T follicular helper cell (primary cell): ENCODE measurements at regions not wholly inside any gene's neighbourhood (a gene's known extent, or its start where the extent isn't known, plus 50 kb on each side); places are given as distances from the start of the nearest gene placed in this dataset.
"Not testable (repeated sequence)": the region's sequence is repeated elsewhere in the genome, so short reads cannot be mapped to it uniquely, and the experiment has no call there.

Experiments used
- DNase-seq: peaks from one replicate; pipeline ENCODE4 v3.0.0-alpha.2; 2020; ENCODE audit warnings: low read depth

- DNase-seq, result no peak
These were observed 381.9 kb upstream of the CITED2 start for GRCh38 chr6:139756381-139756780.

DNA sequence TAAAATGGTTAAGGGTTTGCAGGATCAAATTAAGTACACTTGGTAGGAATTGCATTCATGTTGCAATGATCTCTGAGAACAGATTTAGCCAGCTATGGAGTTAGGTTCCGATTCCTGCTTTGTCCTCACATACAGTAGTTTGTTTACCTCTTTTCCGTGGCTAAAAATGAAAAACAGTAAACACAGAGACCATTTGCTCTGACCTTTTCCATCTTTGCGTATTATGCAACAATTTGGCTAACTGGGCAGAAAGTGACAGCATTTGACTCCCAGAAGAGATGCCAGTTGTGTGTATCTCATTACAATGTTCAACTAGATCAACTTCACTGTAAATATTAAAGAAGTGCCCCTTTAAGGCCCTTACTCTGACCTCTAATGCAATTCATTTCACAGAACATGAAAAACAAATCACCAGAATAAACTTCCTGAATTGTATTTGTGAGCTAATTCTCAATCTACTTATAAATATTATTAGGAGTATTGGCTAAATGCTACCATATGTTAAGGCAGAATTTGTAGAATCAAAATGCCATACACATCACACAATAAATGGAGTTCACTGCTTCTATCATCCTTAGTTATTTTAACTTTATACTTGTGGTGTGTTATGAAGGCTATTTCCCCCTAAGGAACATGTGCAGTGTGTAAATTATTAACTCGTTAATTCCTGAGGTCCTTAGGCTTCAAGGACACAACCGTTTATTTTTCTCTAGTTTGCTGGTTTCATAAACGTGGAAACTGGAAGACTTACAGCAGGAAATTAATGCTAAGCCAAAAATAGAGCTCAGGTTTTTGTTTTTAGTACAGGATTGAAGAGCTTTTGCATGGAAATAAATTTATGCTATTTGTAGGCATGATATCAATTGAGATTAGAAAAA lies 380.7 kb upstream of the CITED2 start:
- DNase-seq, result no peak

DNA sequence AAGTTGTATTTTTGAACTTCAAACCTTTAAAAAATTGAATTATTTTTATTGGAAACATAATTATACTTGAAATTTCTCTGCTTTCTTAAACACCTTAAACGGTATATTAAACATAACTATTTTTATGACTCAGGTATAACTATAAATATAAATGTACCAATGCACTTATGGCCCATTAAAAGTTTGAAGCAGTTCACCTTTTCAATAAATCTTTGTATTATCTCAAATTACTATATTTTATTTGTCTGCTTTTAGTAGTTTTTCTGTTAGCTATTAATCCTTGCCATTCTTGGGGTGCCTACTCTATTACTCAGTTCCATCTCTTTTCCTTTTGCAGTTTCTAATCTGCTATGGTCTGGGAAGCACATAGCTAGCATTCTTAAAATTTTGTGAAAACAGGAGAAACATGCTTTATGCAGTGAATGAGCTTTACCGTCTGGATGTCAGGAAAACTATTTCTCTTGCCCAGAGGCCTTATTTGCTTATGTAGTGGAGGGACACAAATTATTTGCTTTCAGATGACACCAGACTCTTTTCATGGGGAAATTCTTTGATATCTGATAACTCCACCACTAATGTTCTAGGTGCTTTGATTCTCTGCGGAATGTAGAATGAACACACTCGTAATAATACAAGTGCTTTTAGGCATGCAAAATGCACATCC lies 378.9 kb upstream of the CITED2 start:
- no peak for DNase-seq

DNA sequence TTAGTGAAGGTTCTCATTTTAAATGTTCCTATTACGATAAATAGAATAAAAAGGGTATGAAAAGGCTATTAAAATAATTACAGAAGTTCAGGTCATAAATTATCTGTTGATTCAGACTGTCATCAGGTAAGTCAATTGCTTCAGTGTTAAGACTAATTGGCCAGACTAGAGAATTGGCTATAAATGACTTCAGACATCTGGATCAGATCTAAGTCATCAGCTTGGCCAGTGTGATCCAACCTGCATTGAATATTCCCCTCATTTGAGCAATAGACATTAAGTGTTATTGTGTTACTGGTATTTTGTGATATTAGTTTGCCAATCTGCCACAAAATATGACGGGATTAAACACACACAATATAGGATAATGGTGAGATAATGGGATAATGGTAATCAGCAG lies 377.6 kb upstream of the CITED2 start:
- DNase-seq, result no peak

GRCh38 chr6:139751179-139751578 lies 376.7 kb upstream of the CITED2 start:
- DNase-seq, result no peak

DNA sequence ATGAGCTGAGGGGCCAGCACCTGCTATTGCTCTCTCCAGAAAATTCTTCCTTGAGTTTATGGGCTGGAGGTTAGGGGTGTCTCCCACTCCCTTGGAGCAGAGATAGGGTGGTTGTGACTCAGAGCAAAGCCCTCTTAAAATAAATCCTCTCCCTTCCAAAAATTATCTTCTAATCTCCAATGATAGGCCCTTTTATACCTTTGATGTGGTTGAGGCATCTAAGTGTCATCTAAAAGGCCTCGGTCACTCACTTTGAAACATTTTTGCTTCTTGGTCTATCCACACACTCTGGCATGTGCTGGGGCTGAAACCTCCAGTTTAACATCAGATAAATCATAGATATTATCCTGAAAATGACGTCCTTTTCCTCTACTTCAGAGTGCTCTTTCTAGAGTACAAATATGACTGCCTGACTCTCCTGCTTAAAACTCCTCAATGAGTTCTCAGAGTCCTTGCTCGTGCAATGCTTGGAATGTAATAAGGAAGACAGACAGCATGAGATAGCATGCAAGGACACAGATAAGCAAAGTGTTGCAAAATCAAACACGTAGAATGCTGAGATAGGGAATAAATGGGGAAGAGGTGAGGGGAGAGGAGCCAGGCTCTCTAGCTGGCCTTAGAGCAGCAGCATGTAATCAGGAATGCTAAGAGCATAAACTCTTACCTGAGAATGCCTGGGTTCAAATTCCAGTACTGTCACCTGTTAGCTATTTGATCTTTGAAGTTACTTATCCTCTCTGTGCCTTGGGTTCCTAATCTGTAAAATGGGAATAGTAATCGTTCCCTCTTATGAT lies 374.1 kb upstream of the CITED2 start:
- DNase-seq, result no peak

- no peak for DNase-seq
These were observed 372.7 kb upstream of the CITED2 start for GRCh38 chr6:139747154-139747553.

GRCh38 chr6:139744891-139745290 lies 370.4 kb upstream of the CITED2 start:
- DNase-seq, result no peak

- no peak for DNase-seq
These were observed 369.4 kb upstream of the CITED2 start for GRCh38 chr6:139743664-139744437.

GRCh38 chr6:139742671-139743070 lies 368.2 kb upstream of the CITED2 start:
- no peak for DNase-seq

DNA sequence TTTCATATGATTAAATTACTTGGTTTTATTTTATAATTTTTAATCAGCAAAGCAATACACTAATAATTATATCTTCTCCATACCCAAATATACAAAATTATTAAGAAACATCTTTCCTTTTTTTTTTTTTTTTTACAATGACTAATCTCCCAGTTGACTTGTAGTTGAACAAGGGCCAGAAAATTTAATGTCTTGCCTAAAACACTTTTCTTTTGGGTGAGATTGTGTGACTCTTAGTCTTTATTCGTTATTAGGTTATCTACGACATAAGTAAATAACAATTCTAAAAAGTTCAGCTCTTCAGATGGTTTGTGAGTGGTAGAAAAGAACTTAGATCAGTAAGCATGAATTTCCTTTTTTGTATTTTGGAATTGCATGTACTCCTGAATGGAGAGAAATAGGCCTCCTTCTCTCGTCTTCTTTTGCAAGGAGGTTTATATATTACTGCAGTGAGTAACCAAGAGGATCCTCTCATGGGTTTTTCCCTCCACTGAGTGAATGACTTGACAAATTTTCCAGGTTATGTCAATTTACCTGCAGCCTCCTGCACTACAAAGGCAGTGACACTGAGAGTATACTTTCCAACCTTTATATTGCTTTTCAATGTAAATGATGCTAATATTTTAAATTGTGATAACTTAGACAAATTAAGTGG lies 364.5 kb upstream of the CITED2 start:
- no peak for DNase-seq

DNA sequence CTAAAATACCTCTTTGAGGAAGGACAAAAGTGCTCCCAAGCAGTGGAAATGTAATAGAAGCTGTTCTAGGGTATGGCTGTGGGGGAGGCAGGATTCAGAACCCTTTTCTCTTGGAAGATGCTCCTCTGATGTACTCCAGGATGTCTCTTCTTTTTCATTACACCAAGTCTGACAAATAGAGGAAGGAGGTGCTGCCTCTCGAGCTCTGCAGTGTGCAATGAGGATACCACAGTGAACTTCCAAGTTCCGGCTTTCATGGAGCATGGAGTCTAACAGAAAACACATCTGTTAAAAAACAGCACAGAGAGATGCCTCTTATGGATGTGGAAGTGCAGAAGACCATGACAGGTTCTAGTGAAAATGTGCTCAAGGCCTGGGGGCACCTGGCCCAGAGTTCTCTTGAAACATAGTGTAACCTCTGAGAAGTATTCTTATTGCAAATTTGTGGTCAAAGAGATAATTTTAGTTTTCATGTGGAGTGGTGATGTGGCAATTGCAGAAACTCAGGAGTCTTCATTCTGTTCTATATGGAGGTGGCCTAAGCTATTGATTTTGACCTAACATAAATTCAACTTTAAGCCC lies 362.0 kb upstream of the CITED2 start:
- no peak for DNase-seq

GRCh38 chr6:139732451-139732850 lies 358.0 kb upstream of the CITED2 start:
- DNase-seq, result no peak

GRCh38 chr6:139730340-139730974 lies 356.0 kb upstream of the CITED2 start:
- DNase-seq, result no peak

DNA sequence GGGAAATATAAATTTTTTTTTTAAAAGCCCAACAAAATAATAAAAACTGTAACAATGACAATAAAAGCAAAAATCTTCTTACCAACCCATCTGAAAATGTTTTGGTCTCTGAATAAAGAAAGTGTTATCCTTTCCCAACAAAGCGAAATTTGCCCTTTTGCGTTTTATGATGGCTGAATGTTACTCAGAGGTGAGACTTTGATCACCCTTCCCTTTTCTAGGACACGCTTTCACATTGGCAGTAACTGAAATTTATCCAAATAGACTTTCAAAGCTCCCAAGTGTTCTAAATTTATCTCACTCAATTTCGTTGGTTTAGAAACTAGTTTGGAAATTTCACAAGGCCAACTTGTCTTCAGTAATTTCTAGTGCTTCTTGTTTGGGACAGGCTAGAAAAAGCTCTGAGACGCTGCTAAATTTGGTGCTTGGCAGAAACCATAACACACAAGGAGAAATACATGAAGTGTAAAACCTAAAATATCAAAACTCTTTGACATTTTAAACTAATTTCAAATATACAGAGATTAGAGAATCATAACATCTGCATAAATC lies 354.5 kb upstream of the CITED2 start:
- no peak for DNase-seq

DNA sequence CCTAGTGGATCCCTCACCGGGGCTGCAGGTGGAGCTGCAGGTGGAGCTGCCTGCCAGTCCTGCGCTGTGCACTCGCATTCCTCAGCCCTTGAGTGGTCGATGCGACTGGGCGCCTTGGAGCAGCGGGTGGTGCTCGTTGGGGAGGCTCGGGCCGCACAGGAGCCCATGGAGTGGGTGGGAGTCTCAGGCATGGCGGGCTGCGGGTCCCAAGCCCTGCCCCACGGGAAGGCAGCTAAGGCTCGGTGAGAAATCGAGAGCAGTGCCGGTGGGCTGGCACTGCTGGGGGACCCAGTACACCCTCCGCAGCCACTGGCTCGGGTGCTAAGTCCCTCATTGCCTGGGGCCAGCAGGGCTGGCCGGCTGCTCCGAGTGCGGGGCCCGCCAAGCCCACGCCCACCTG lies 351.8 kb upstream of the CITED2 start:
- DNase-seq, result not testable (repeated sequence)

DNA sequence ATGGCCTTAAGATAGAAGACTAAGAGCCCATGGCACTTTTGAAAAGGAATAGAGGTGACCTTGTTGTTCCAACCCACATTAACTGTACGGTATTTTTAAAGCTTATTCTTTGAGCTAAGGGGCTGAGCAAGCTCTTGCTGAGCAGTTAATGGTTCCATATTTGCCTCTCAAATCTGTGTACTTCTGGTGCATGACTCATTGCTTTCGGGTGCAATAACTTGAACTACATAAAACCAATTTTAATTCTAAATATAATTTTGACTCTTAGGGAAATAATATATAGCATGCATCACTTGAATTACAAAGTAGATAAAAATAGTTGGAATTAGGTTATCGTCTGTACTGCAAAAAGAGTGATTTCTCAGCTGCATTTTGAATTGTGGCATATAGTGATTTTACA lies 348.1 kb upstream of the CITED2 start:
- DNase-seq, result no peak

DNA sequence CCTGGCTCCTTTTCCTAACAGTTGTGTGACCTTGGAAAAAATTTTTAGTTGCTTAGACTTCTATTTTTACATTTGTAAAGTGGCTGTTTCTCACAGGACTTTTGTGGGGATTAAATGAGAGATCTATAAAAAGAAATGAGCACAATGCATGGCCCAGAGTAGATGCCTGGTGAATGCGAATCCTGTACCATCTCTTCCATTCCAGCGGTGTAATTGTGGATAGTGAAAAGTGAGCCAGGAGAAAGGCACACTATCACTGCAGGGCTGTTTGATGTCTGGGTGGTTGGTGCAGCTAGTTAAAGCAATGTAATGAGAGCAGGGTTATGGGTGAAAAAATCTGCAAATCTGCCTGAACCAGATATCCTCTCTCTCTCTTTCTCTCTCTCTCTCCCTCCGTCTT lies 347.5 kb upstream of the CITED2 start:
- no peak for DNase-seq

GRCh38 chr6:139713900-139714506 lies 339.6 kb upstream of the CITED2 start:
- no peak for DNase-seq

- DNase-seq, result no peak
These were observed 339.0 kb upstream of the CITED2 start for GRCh38 chr6:139713424-139713823.
